Lung microvascular endothelial cell (primary cell): ENCODE measurements at regions not wholly inside any gene's neighbourhood (a gene's known extent, or its start where the extent isn't known, plus 50 kb on each side); places are given as distances from the start of the nearest gene placed in this dataset.

ENCODE experiments used
- DNase-seq, 2 donors: peaks; one replicate each; pipeline versions ENCODE4 v3.0.0 to v3.0.0-alpha.2; 2010; ENCODE audit warnings: low read depth in 2 of 2

- no peak for DNase-seq
Observed at GRCh38 chr14:61109288-61109687, 128.2 kb downstream of the SLC38A6 start.

- DNase-seq: peak in 1 of 2 donors; percentile 39
Observed at GRCh38 chr14:61108496-61109141, 127.6 kb downstream of the SLC38A6 start.

GRCh38 chr14:61107869-61108493, 126.9 kb downstream of the SLC38A6 start:
- DNase-seq: peak in 1 of 2 donors; percentile 20

- peak; percentile 20 to 27 for DNase-seq
Observed at GRCh38 chr14:61106959-61107641, 126.1 kb downstream of the SLC38A6 start.

GRCh38 chr14:61106271-61106958, 125.4 kb downstream of the SLC38A6 start:
- DNase-seq: no peak

GRCh38 chr14:61104358-61104757, 123.3 kb downstream of the SLC38A6 start:
- DNase-seq: no peak

GRCh38 chr14:61103541-61104339, 122.7 kb downstream of the SLC38A6 start:
- peak; percentile 82 to 96 for DNase-seq

GRCh38 chr14:61102549-61103466, 121.8 kb downstream of the SLC38A6 start:
- peak in 1 of 2 donors; percentile 60 for DNase-seq
